ENCODE measurements at regions not wholly inside any gene's neighbourhood (a gene's known extent, or its start where the extent isn't known, plus 50 kb on each side); places are given as distances from the start of the nearest gene placed in this dataset.

GRCh38 chr1:81408419-81408818, 392.3 kb upstream of the ADGRL2 start:
- no peak for DNase-seq (ENCODE audit: extremely low spot score, unreplicated experiment)
- Mint-ChIP-seq H3K27me3 (ENCODE audit: unreplicated experiment) (peaks cover 2% of the 10 kb centered on the region), H3K4me1 (ENCODE audit: unreplicated experiment) (no peaks in the 10 kb centered on the region), H3K27ac (ENCODE audit: unreplicated experiment) (no peak overlapping the region), H3K4me3 (ENCODE audit: unreplicated experiment) (no peak overlapping the region), H3K9me3 (ENCODE audit: unreplicated experiment) (no peaks in the 10 kb centered on the region), H3K36me3 (ENCODE audit: unreplicated experiment) (no peaks in the 10 kb centered on the region)
- no peak for TF ChIP-seq CTCF (IDR thresholded peaks at IDR 0.05)

- H3K9me3 Mint-ChIP-seq (ENCODE audit: unreplicated experiment), result no peaks in the 10 kb centered on the region
- H3K27me3 Mint-ChIP-seq (ENCODE audit: unreplicated experiment), result peaks cover 2% of the 10 kb centered on the region
- H3K4me1 Mint-ChIP-seq (ENCODE audit: unreplicated experiment), result no peaks in the 10 kb centered on the region
- no peak for DNase-seq (ENCODE audit: extremely low spot score, unreplicated experiment)
- H3K27ac Mint-ChIP-seq (ENCODE audit: unreplicated experiment), result no peak overlapping the region
- no peak overlapping the region for H3K4me3 Mint-ChIP-seq (ENCODE audit: unreplicated experiment)
- TF ChIP-seq CTCF (IDR thresholded peaks at IDR 0.05), result no peak
- H3K36me3 Mint-ChIP-seq (ENCODE audit: unreplicated experiment), result no peaks in the 10 kb centered on the region
Observed at GRCh38 chr1:81407000-81407821, 393.5 kb upstream of the ADGRL2 start.

- DNase-seq (ENCODE audit: extremely low spot score, unreplicated experiment), result no peak
- H3K36me3 Mint-ChIP-seq (ENCODE audit: unreplicated experiment), result no peaks in the 10 kb centered on the region
- no peak overlapping the region for H3K4me3 Mint-ChIP-seq (ENCODE audit: unreplicated experiment)
- no peaks in the 10 kb centered on the region for H3K4me1 Mint-ChIP-seq (ENCODE audit: unreplicated experiment)
- no peak for TF ChIP-seq CTCF (IDR thresholded peaks at IDR 0.05)
- no peaks in the 10 kb centered on the region for H3K9me3 Mint-ChIP-seq (ENCODE audit: unreplicated experiment)
- peaks cover 2% of the 10 kb centered on the region for H3K27me3 Mint-ChIP-seq (ENCODE audit: unreplicated experiment)
- H3K27ac Mint-ChIP-seq (ENCODE audit: unreplicated experiment), result no peak overlapping the region
Observed at GRCh38 chr1:81406292-81406999, 394.3 kb upstream of the ADGRL2 start.

GRCh38 chr1:81398041-81398440, 402.7 kb upstream of the ADGRL2 start:
- Mint-ChIP-seq H3K4me3 (ENCODE audit: unreplicated experiment) (no peak overlapping the region), H3K27ac (ENCODE audit: unreplicated experiment) (no peak overlapping the region), H3K27me3 (ENCODE audit: unreplicated experiment) (no peaks in the 10 kb centered on the region), H3K4me1 (ENCODE audit: unreplicated experiment) (no peaks in the 10 kb centered on the region), H3K9me3 (ENCODE audit: unreplicated experiment) (peaks cover 20% of the 10 kb centered on the region), H3K36me3 (ENCODE audit: unreplicated experiment) (peaks cover 4% of the 10 kb centered on the region)
- DNase-seq (ENCODE audit: extremely low spot score, unreplicated experiment), result no peak
- no peak for TF ChIP-seq CTCF (IDR thresholded peaks at IDR 0.05)

- Mint-ChIP-seq H3K27ac (ENCODE audit: unreplicated experiment) (no peak overlapping the region), H3K4me3 (ENCODE audit: unreplicated experiment) (no peak overlapping the region), H3K4me1 (ENCODE audit: unreplicated experiment) (no peaks in the 10 kb centered on the region), H3K27me3 (ENCODE audit: unreplicated experiment) (no peaks in the 10 kb centered on the region), H3K9me3 (ENCODE audit: unreplicated experiment) (peaks cover 4% of the 10 kb centered on the region), H3K36me3 (ENCODE audit: unreplicated experiment) (no peaks in the 10 kb centered on the region)
- TF ChIP-seq CTCF (IDR thresholded peaks at IDR 0.05), result no peak
- DNase-seq (ENCODE audit: extremely low spot score, unreplicated experiment), result no peak
Observed at GRCh38 chr1:81392526-81393226, 408.1 kb upstream of the ADGRL2 start.
